Tibial nerve (tissue), 4 donors: ENCODE measurements at regions not wholly inside any gene's neighbourhood (a gene's known extent, or its start where the extent isn't known, plus 50 kb on each side); places are given as distances from the start of the nearest gene placed in this dataset.
"Not testable (repeated sequence)": the region's sequence is repeated elsewhere in the genome, so short reads cannot be mapped to it uniquely, and the experiment has no call there.

Source experiments
- DNase-seq, 2 donors: peaks; one replicate each; pipeline ENCODE4 v3.0.0-alpha.2; 2019; ENCODE audit warnings: low spot score in 2 of 2
- H3K27ac ChIP-seq, 4 donors: fragments of 200-600 bp; sonication (generic) in 3 of 4; one replicate each; pipeline ENCODE4 v1.5.1; 2017 to 2019; ENCODE audit warnings: mild to moderate bottlenecking in 1 of 4
- H3K27me3 ChIP-seq, 2 donors: fragments of 200-600 bp; sonication (generic) in 1 of 2; one replicate each; pipeline versions ENCODE4 v1.5.1 to v1.6.0; 2017 to 2019
- H3K36me3 ChIP-seq, 3 donors: fragments of 200-600 bp; sonication (generic); one replicate each; pipeline ENCODE4 v1.5.1; 2018 to 2019
- H3K4me1 ChIP-seq, 4 donors: fragments of 200-600 bp; sonication (generic) in 3 of 4; one replicate each; pipeline ENCODE4 v1.5.1; 2017 to 2019
- H3K4me3 ChIP-seq, 4 donors: fragments of 200-600 bp; sonication (generic) in 3 of 4; one replicate each; pipeline ENCODE4 v1.5.1; 2017 to 2019; ENCODE audit warnings: mild to moderate bottlenecking in 1 of 4, moderate library complexity in 1 of 4
- H3K9me3 ChIP-seq, 4 donors: fragments of 200-600 bp; sonication (generic) in 3 of 4; one replicate each; pipeline ENCODE4 v1.5.1; 2017 to 2019
- EP300 ChIP-seq, 2 donors: sonication (generic); formaldehyde crosslinking; IDR thresholded peaks; one replicate each; pipeline ENCODE4 v1.6.1; 2017; ENCODE audit warnings: antibody characterized with exemption in 2 of 2, mild to moderate bottlenecking in 1 of 2
- POLR2A ChIP-seq, 2 donors: fragments of 450-650 bp; IDR thresholded peaks; one replicate each; pipeline ENCODE4 v1.6.1; 2017; ENCODE audit warnings: antibody characterized with exemption in 2 of 2, mild to moderate bottlenecking in 2 of 2, moderate library complexity in 2 of 2
- WGBS, 2 donors: methylation state at CpG; one replicate each; pipeline ENCODE4 v1.1.5; 2018; 5-methylcytosine and 5-hydroxymethylcytosine counted together
- TF ChIP-seq, protein P1 (sequence below), 5 experiments: fragments of 200-600 bp in 3 of 5; fragments of 450-650 bp in 2 of 5; sonication (generic) in 3 of 5; IDR thresholded peaks; one replicate each; pipeline ENCODE4 v1.5.1; 2016 to 2019; ENCODE audit warnings: antibody characterized with exemption in 5 of 5, mild to moderate bottlenecking in 3 of 5, moderate library complexity in 2 of 5

DNA sequence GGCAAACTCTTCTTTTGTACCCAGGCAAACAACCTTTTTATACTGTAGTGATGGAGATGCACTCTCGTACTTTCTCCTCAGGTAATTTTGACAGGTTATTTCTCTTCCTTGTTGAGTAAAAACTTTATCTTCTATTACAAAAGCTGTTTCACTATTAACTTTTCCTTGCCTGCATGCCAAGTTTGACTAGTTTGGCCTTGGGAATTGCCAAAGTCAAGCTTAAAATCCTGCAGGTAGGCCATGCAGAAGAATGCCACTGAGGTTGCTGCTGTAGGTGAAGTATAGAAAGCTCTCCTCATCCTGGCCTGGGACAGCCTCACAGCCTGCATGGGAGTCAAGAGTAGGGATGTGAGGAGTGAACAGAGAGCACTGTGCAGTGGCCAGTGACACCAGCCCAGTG lies 1293.5 kb upstream of the CHAC2 start:
- H3K36me3 ChIP-seq, result no peaks in the 10 kb centered on the region
- H3K27me3 ChIP-seq, result no peaks in the 10 kb centered on the region
- WGBS, 2 donors, result 93 to 96% methylated on average over 1 of the region's 1 CpG
- no peak overlapping the region for H3K27ac ChIP-seq
- no peak for DNase-seq
- H3K4me1 ChIP-seq, result no peaks in the 10 kb centered on the region
- no peaks in the 10 kb centered on the region for H3K9me3 ChIP-seq
- H3K4me3 ChIP-seq, result no peak overlapping the region
- TF ChIP-seq, protein P1, sequence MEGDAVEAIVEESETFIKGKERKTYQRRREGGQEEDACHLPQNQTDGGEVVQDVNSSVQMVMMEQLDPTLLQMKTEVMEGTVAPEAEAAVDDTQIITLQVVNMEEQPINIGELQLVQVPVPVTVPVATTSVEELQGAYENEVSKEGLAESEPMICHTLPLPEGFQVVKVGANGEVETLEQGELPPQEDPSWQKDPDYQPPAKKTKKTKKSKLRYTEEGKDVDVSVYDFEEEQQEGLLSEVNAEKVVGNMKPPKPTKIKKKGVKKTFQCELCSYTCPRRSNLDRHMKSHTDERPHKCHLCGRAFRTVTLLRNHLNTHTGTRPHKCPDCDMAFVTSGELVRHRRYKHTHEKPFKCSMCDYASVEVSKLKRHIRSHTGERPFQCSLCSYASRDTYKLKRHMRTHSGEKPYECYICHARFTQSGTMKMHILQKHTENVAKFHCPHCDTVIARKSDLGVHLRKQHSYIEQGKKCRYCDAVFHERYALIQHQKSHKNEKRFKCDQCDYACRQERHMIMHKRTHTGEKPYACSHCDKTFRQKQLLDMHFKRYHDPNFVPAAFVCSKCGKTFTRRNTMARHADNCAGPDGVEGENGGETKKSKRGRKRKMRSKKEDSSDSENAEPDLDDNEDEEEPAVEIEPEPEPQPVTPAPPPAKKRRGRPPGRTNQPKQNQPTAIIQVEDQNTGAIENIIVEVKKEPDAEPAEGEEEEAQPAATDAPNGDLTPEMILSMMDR (IDR thresholded peaks at IDR 0.05), result no peak
- TF ChIP-seq POLR2A (IDR thresholded peaks at IDR 0.05) (no peak), EP300 (IDR thresholded peaks at IDR 0.05) (no peak)

DNA sequence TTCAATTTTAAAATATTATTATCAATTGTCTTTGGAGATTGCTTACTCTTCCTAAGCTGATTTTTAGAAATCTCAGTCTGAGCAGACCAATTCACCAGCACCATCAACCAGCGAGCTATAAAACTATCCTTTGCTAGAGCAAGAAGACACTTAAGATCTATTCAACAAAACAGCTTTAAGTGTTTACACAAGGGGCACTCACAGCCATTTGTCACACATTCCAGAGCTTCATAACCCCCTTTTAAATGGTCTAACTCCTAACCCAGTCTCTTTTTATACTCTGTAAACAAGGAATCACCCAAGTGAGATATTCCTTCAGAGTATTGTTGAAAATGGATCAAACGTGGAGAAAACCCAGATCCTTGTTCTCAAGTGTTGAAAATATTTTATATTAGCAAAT lies 1294.1 kb upstream of the CHAC2 start:
- 59 to 66% methylated on average over 2 of the region's 2 CpGs for WGBS, 2 donors
- Histone ChIP-seq H3K27ac (no peak overlapping the region), H3K4me1 (no peaks in the 10 kb centered on the region), H3K4me3 (no peak overlapping the region), H3K27me3 (no peaks in the 10 kb centered on the region), H3K36me3 (no peaks in the 10 kb centered on the region), H3K9me3 (no peaks in the 10 kb centered on the region)
- TF ChIP-seq, protein P1 (IDR thresholded peaks at IDR 0.05), result no peak
- TF ChIP-seq POLR2A (IDR thresholded peaks at IDR 0.05), result no peak
- no peak for TF ChIP-seq EP300 (IDR thresholded peaks at IDR 0.05)
- no peak for DNase-seq

DNA sequence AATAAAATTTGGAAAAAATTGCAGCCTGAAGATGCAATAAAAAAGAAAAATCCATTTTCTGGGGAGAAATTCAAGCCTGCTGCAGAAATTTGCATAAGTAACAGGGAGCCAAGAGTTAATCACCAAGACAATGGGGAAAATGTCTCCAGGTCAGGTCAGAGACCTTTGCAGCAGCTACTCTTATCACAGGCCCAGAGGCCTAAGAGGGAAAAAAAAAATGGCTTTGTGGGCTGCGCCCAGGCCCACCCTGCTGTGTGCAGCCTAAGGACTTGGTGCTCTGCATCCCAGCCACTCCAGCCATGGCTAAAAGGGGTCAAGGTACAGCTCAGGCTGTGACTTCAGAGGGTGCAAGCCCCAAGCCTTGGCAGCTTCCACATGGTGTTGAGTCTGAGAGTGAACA lies 1297.1 kb upstream of the CHAC2 start:
- not testable (repeated sequence) for H3K27me3 ChIP-seq, H3K4me3 ChIP-seq, DNase-seq, H3K4me1 ChIP-seq, H3K36me3 ChIP-seq, H3K27ac ChIP-seq, H3K9me3 ChIP-seq
- 68 to 77% methylated on average over 1 of the region's 1 CpG for WGBS, 2 donors

DNA sequence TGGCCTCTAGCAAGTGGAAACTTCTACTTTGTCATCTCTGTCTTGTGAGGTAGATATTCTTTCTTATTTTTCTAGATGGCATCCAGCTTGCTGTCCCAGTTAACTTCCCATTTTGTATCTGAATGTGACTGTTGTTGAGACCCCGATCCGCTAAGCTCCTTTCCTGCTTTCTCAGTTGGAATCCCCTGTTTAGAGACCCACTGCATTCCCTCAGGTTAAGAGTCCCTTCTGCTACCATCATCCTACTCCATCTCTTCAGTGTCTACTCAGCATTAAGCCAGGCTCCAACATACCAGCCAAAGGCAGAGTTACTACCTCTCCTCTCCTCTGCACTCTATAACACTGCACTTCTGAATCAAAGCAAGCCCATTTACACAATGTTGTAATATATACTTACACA lies 1300.4 kb upstream of the CHAC2 start:
- DNase-seq, result no peak
- Histone ChIP-seq H3K4me1 (no peaks in the 10 kb centered on the region), H3K36me3 (no peaks in the 10 kb centered on the region), H3K4me3 (no peak overlapping the region), H3K27me3 (no peaks in the 10 kb centered on the region), H3K27ac (no peak overlapping the region), H3K9me3 (no peaks in the 10 kb centered on the region)
- TF ChIP-seq EP300 (IDR thresholded peaks at IDR 0.05) (no peak), POLR2A (IDR thresholded peaks at IDR 0.05) (no peak)
- TF ChIP-seq, protein P1 (IDR thresholded peaks at IDR 0.05), result no peak
- 91 to 92% methylated on average over 2 of the region's 2 CpGs for WGBS, 2 donors

DNA sequence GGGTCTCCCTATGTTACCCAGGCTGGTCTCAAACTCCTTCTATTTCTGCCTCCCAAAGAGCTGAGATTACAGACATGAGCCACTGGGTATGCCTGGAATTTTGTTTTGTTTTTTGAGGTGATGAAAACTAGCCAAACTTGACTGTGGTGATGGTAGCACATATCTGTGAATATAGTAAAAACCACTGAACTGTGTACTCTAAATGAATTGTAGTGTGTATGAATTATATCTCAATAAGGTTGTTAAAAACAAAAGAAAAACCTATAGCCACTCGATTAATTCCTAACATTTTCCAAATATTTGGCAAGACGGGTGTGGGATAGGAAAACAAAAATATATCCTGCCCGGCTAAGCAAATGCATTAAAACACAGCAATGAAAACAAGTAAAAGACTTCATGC lies 1302.3 kb upstream of the CHAC2 start:
- Histone ChIP-seq H3K36me3 (no peaks in the 10 kb centered on the region), H3K27ac (no peak overlapping the region), H3K4me3 (no peak overlapping the region), H3K9me3 (no peaks in the 10 kb centered on the region), H3K4me1 (no peaks in the 10 kb centered on the region), H3K27me3 (no peaks in the 10 kb centered on the region)
- TF ChIP-seq, protein P1 (IDR thresholded peaks at IDR 0.05), result no peak
- TF ChIP-seq POLR2A (IDR thresholded peaks at IDR 0.05) (no peak), EP300 (IDR thresholded peaks at IDR 0.05) (no peak)
- WGBS, 2 donors, result 55 to 61% methylated on average over 3 of the region's 3 CpGs
- DNase-seq, result no peak

DNA sequence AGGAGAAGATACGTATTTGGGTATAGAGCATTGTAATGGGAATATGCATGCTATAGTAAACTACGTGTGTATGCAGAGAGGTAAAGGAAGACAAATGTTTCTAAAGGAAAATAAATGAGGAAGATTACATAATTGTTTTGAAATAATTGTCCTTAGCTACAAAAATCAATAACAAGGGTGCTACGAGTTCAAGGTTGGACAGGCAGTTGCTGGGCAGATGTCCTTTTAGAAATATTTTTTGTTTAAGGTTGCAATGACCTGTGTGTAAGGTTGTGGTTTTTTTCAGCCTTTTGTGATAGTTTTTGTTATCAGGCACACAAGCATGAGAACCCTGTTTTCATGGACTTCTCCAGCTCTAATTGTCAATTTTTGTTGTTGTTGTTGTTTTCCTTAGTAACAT lies 1304.1 kb upstream of the CHAC2 start:
- no peaks in the 10 kb centered on the region for H3K4me1 ChIP-seq
- H3K27me3 ChIP-seq, result no peaks in the 10 kb centered on the region
- whole genome bisulfite sequencing, 2 donors, result 95% methylated on average over 3 of the region's 3 CpGs
- DNase-seq, result no peak
- TF ChIP-seq POLR2A (IDR thresholded peaks at IDR 0.05) (no peak), EP300 (IDR thresholded peaks at IDR 0.05) (no peak)
- TF ChIP-seq, protein P1 (IDR thresholded peaks at IDR 0.05), result no peak
- no peak overlapping the region for H3K4me3 ChIP-seq
- no peaks in the 10 kb centered on the region for H3K36me3 ChIP-seq
- no peak overlapping the region for H3K27ac ChIP-seq
- H3K9me3 ChIP-seq, result peaks cover 0 to 2% (median 0%) of the 10 kb centered on the region in 4 donors
